ENCODE measurements at regions not wholly inside any gene's neighbourhood (a gene's known extent, or its start where the extent isn't known, plus 50 kb on each side); places are given as distances from the start of the nearest gene placed in this dataset.
"Not testable (repeated sequence)": the region's sequence is repeated elsewhere in the genome, so short reads cannot be mapped to it uniquely, and the experiment has no call there.

- H3K4me1 Mint-ChIP-seq (ENCODE audit: low read depth): no peaks in the 10 kb centered on the region
- H3K27me3 Mint-ChIP-seq (ENCODE audit: insufficient read depth): no peaks in the 10 kb centered on the region
Measured at GRCh38 chr21:20276377-20276776, 721.8 kb upstream of the NCAM2 start.

GRCh38 chr21:20276954-20277353, 721.3 kb upstream of the NCAM2 start:
- H3K27me3 Mint-ChIP-seq (ENCODE audit: insufficient read depth): no peaks in the 10 kb centered on the region
- H3K36me3 Mint-ChIP-seq (ENCODE audit: low read depth): peaks cover 9% of the 10 kb centered on the region; the same call in 1 of the 2 replicates
- no peaks in the 10 kb centered on the region for H3K4me1 Mint-ChIP-seq (ENCODE audit: low read depth)
- H3K4me3 Mint-ChIP-seq: no peak overlapping the region
- peaks cover 38% of the 10 kb centered on the region for H3K9me3 Mint-ChIP-seq
- no peak overlapping the region for H3K27ac Mint-ChIP-seq
- DNase-seq: no peak
- TF ChIP-seq CTCF (IDR thresholded peaks at IDR 0.05): no peak

More at GRCh38 chr21:20276377-20276776, 721.8 kb upstream of the NCAM2 start:
- Mint-ChIP-seq H3K36me3 (ENCODE audit: low read depth) (peaks cover 9% of the 10 kb centered on the region; the same call in 1 of the 2 replicates), H3K4me3 (no peak overlapping the region), H3K9me3 (peaks cover 42% of the 10 kb centered on the region), H3K27ac (no peak overlapping the region)
- DNase-seq: no peak
- no peak for TF ChIP-seq CTCF (IDR thresholded peaks at IDR 0.05)

GRCh38 chr21:20283836-20284235, 714.4 kb upstream of the NCAM2 start:
- Mint-ChIP-seq H3K9me3 (peaks cover 19% of the 10 kb centered on the region), H3K27me3 (ENCODE audit: insufficient read depth) (no peaks in the 10 kb centered on the region), H3K4me1 (ENCODE audit: low read depth) (no peaks in the 10 kb centered on the region), H3K36me3 (ENCODE audit: low read depth) (no peaks in the 10 kb centered on the region), H3K4me3 (no peak overlapping the region), H3K27ac (no peak overlapping the region)
- TF ChIP-seq CTCF (IDR thresholded peaks at IDR 0.05): no peak
- no peak for DNase-seq

GRCh38 chr21:20292280-20292679, 705.9 kb upstream of the NCAM2 start:
- no peak for DNase-seq

GRCh38 chr21:20292854-20293253, 705.4 kb upstream of the NCAM2 start:
- not testable (repeated sequence) for DNase-seq; H3K4me1 Mint-ChIP-seq (ENCODE audit: low read depth); H3K36me3 Mint-ChIP-seq (ENCODE audit: low read depth); H3K4me3 Mint-ChIP-seq; H3K27me3 Mint-ChIP-seq (ENCODE audit: insufficient read depth); H3K27ac Mint-ChIP-seq
- peaks cover 36% of the 10 kb centered on the region for H3K9me3 Mint-ChIP-seq

More at GRCh38 chr21:20292280-20292679, 705.9 kb upstream of the NCAM2 start:
- H3K4me3 Mint-ChIP-seq: no peak overlapping the region
- no peaks in the 10 kb centered on the region; the same call in 1 of the 2 replicates for H3K36me3 Mint-ChIP-seq (ENCODE audit: low read depth)
- no peaks in the 10 kb centered on the region for H3K27me3 Mint-ChIP-seq (ENCODE audit: insufficient read depth)
- no peaks in the 10 kb centered on the region for H3K4me1 Mint-ChIP-seq (ENCODE audit: low read depth)
- H3K9me3 Mint-ChIP-seq: peaks cover 30% of the 10 kb centered on the region
- TF ChIP-seq CTCF (IDR thresholded peaks at IDR 0.05): no peak
- no peak overlapping the region for H3K27ac Mint-ChIP-seq

- H3K9me3 Mint-ChIP-seq: peaks cover 37% of the 10 kb centered on the region
- no peaks in the 10 kb centered on the region for H3K27me3 Mint-ChIP-seq (ENCODE audit: insufficient read depth)
- H3K36me3 Mint-ChIP-seq (ENCODE audit: low read depth): peaks cover 6% of the 10 kb centered on the region; the same call in 1 of the 2 replicates
- no peak for TF ChIP-seq CTCF (IDR thresholded peaks at IDR 0.05)
- no peak overlapping the region for H3K4me3 Mint-ChIP-seq
- H3K4me1 Mint-ChIP-seq (ENCODE audit: low read depth): no peaks in the 10 kb centered on the region
- no peak for DNase-seq
- no peak overlapping the region for H3K27ac Mint-ChIP-seq
Measured at GRCh38 chr21:20301395-20301794, 696.8 kb upstream of the NCAM2 start.

Measured in HFFc6 (cell line).